SK-N-SH treated with all-trans-retinoic acid at 6 μM for 48 hours (cell line): ENCODE measurements at regions not wholly inside any gene's neighbourhood (a gene's known extent, or its start where the extent isn't known, plus 50 kb on each side); places are given as distances from the start of the nearest gene placed in this dataset.

ENCODE experiments used
- ATAC-seq: fragments of 200-7000 bp; cut with Tn5 transposase; 3 replicates; pipeline ENCODE4 v1.9.1; 2020; ENCODE audit warnings: mild to moderate bottlenecking, moderate library complexity
- BACH2 ChIP-seq: fragments of 250-450 bp; sonication (Bioruptor Pico); IDR thresholded peaks from 2 replicates; pipeline ENCODE4 v1.9.0; 2021; ENCODE audit warnings: mild to moderate bottlenecking, borderline replicate concordance
- CSDC2 ChIP-seq: fragments of 250-450 bp; sonication (Bioruptor Pico); IDR thresholded peaks from 2 replicates; pipeline ENCODE4 v1.5.0; 2020; ENCODE audit warnings: mild to moderate bottlenecking, moderate library complexity
- CSRNP3 ChIP-seq: fragments of 250-450 bp; sonication (Bioruptor Pico); IDR thresholded peaks from 2 replicates; pipeline ENCODE4 v1.5.1; 2021; ENCODE audit warnings: mild to moderate bottlenecking, moderate library complexity
- ESRRG ChIP-seq: fragments of 250-450 bp; sonication (Bioruptor Pico); IDR thresholded peaks from 2 replicates; pipeline ENCODE4 v1.6.1; 2021; ENCODE audit warnings: mild to moderate bottlenecking
- ISL1 ChIP-seq: fragments of 250-450 bp; sonication (Bioruptor Pico); IDR thresholded peaks from 2 replicates; pipeline ENCODE4 v2.1.2; 2022; ENCODE audit warnings: mild to moderate bottlenecking, moderate library complexity
- OSR1 ChIP-seq: fragments of 250-450 bp; sonication (Bioruptor Pico); IDR thresholded peaks from 2 replicates; pipeline ENCODE4 v1.8.0; 2022; ENCODE audit warnings: moderate library complexity, mild to moderate bottlenecking, inconsistent platforms
- PATZ1 ChIP-seq: fragments of 250-450 bp; sonication (Bioruptor Pico); IDR thresholded peaks from 2 replicates; pipeline ENCODE4 v1.8.0; 2020; ENCODE audit warnings: mild to moderate bottlenecking, moderate library complexity, borderline replicate concordance
- POU6F1 ChIP-seq: fragments of 250-450 bp; sonication (Bioruptor Pico); IDR thresholded peaks from 2 replicates; pipeline ENCODE4 v1.8.0; 2021; ENCODE audit warnings: low read depth, mild to moderate bottlenecking, moderate library complexity, borderline replicate concordance
- RARB ChIP-seq: fragments of 250-450 bp; sonication (Bioruptor Pico); IDR thresholded peaks from 2 replicates; pipeline ENCODE4 v1.8.0; 2021; ENCODE audit warnings: mild to moderate bottlenecking, moderate library complexity
- SNAI2 ChIP-seq: fragments of 250-450 bp; sonication (Bioruptor Pico); IDR thresholded peaks from 2 replicates; pipeline ENCODE4 v1.5.0; 2020; ENCODE audit warnings: mild to moderate bottlenecking, moderate library complexity
- TCF4 ChIP-seq: fragments of 250-450 bp; sonication (Bioruptor Pico); IDR thresholded peaks from 2 replicates; pipeline ENCODE4 v1.8.0; 2021; ENCODE audit warnings: mild to moderate bottlenecking, moderate library complexity, borderline replicate concordance
- TOX ChIP-seq: fragments of 250-450 bp; sonication (Bioruptor Pico); IDR thresholded peaks from 2 replicates; pipeline ENCODE4 v1.8.0; 2021; ENCODE audit warnings: mild to moderate bottlenecking, moderate library complexity, borderline replicate concordance
- TSHZ2 ChIP-seq: fragments of 250-450 bp; sonication (Bioruptor Pico); IDR thresholded peaks from 2 replicates; pipeline ENCODE4 v1.5.0; 2020; ENCODE audit warnings: mild to moderate bottlenecking, moderate library complexity
- ZFP30 ChIP-seq: fragments of 450-650 bp; formaldehyde crosslinking; IDR thresholded peaks from 2 replicates; pipeline ENCODE4 v1.5.0; 2022; ENCODE audit warnings: mild to moderate bottlenecking, moderate library complexity
- ZNF565 ChIP-seq: fragments of 450-650 bp; formaldehyde crosslinking; conservative IDR thresholded peaks from 2 replicates; pipeline ENCODE4 v1.5.0; 2020; ENCODE audit warnings: low read depth, mild to moderate bottlenecking, moderate library complexity
- TF ChIP-seq, protein P1 (sequence below): fragments of 250-450 bp; sonication (Bioruptor Pico); IDR thresholded peaks from 2 replicates; pipeline ENCODE4 v1.5.1; 2020; ENCODE audit warnings: low read depth, mild to moderate bottlenecking, moderate library complexity

GRCh38 chr2:164060031-164060430 is 324.2 kb upstream of the FIGN start (continued):
- TF ChIP-seq SNAI2 (CRISPR knock-in tag) = no peak
- no peak for TF ChIP-seq ESRRG (CRISPR knock-in tag)

DNA sequence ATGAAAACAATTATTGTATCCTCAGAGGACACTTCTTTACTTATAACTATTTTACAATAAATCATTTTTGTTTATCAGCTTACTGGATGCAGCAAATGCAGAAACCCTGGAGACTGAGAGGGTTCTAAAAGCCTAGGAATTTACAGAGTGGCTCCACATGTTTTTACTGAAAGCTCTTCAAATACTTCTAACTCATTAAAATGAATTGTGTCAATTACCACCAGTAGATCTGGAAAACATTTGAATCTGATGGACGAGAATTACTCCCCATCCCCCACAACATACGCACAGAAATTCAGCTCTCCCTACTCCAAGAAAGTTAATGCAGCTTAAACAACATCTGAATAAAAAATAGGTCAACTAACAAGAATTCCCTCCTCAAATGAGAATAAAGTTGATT is 319.8 kb upstream of the FIGN start:
- TF ChIP-seq PATZ1 (CRISPR knock-in tag) (no peak), ESRRG (CRISPR knock-in tag) (no peak), POU6F1 (no peak), TSHZ2 (CRISPR knock-in tag) (peak; percentile 62; the same call in 1 of the 2 replicates), ISL1 (CRISPR knock-in tag) (peak; percentile 72), TCF4 (CRISPR knock-in tag) (peak; percentile 44; the same call in 1 of the 2 replicates)
- TF ChIP-seq, protein P1, sequence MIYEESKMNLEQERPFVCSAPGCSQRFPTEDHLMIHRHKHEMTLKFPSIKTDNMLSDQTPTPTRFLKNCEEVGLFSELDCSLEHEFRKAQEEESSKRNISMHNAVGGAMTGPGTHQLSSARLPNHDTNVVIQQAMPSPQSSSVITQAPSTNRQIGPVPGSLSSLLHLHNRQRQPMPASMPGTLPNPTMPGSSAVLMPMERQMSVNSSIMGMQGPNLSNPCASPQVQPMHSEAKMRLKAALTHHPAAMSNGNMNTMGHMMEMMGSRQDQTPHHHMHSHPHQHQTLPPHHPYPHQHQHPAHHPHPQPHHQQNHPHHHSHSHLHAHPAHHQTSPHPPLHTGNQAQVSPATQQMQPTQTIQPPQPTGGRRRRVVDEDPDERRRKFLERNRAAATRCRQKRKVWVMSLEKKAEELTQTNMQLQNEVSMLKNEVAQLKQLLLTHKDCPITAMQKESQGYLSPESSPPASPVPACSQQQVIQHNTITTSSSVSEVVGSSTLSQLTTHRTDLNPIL (CRISPR knock-in tag) = no peak
- no peak for ATAC-seq

DNA sequence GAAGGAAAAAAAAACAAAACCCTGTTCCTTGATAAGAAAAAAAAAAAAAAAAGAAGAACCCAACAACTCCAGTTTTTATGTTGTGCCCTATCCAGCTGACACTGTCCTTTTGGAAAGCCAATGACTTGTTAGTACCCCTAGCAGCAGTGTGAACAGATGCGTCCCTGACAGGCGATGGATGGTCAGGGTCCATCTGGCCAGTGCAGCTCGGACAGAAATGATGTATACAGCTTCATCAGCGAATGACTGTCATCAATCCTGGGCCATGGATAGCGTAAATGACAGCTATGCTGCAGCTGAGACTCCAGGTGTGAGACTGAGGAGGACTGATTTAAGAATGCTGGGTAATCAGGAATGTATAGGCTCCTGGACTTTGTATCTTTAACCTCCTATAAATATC is 318.8 kb upstream of the FIGN start:
- ATAC-seq = no peak
- TF ChIP-seq BACH2 (CRISPR knock-in tag) (no peak), ZNF565 (CRISPR knock-in tag) (no peak), CSRNP3 (CRISPR knock-in tag) (no peak), TOX (CRISPR knock-in tag) (no peak), OSR1 (CRISPR knock-in tag) (no peak)

DNA sequence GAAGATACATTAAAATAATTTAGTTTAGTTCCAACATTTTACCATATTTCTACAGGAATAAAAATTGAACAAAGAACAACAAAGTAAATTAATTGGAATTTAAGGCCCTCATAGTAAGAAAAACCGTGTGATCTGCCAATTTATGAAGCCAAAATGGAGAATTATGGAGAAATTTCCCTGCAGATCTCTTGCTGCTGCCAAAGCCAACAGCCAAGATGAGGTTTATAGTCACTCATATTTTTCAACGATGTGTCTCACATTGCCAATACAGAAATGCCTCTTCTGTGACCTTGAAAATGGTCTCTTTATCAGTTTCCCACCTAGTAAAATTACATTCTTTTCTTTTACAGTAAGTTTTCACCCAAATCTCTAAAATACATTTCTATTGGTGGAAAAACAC is 317.2 kb upstream of the FIGN start:
- ATAC-seq = no peak
- TF ChIP-seq CSDC2 (CRISPR knock-in tag) = no peak
- TF ChIP-seq ESRRG (CRISPR knock-in tag) = no peak
- TF ChIP-seq RARB (CRISPR knock-in tag) = no peak
- TF ChIP-seq ISL1 (CRISPR knock-in tag) = no peak
- TF ChIP-seq TOX (CRISPR knock-in tag) = no peak
- no peak for TF ChIP-seq SNAI2 (CRISPR knock-in tag)

DNA sequence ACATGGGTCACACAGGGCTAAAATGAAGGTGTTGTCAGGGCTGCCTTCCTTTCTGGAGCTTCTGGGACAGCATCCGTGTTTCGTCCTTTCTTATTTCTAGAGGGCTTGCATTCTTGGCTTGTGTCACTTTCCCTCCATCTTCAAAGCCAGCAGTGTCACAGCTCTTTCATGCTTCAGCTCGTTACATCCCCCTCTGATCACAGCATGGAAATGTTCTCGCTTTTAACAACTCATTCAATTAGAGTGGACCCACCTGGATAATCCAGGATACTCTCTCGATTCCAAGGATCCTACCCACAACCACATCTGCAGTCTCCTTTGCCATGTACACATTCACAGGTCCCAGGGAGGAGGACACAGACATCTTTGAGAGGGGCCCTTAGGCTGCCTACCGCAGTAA is 316.2 kb upstream of the FIGN start:
- TF ChIP-seq ISL1 (CRISPR knock-in tag) = no peak
- TF ChIP-seq OSR1 (CRISPR knock-in tag) = no peak
- TF ChIP-seq ZFP30 (CRISPR knock-in tag) = no peak
- no peak for ATAC-seq
